ENCODE measurements at regions not wholly inside any gene's neighbourhood (a gene's known extent, or its start where the extent isn't known, plus 50 kb on each side); places are given as distances from the start of the nearest gene placed in this dataset.

DNA sequence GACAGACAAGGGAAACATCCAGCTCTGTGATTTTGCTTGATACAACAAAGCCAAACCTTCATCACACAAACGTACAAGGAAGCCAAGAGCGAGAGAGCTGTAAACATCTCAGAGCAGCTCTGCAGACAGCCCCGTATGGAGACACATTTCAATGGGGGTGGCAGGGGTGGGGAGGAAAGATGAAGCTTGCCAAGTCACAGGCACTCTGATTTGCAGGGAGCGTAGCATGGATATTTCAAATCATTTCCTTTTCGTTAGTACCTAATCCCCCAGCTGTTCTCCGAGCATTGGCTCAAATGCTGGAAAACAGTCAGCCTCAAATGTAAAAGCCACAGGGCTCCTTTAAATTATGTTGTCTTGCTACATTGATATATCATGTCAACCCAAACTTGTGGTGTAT lies 458.9 kb upstream of the CADM1 start:
- WGBS, 2 donors (ENCODE audit: low coverage in 1 of 2) = 11 to 12% methylated on average over 6 of the region's 6 CpGs
- no peak for ATAC-seq
- no peak overlapping the region for H3K4me3 ChIP-seq
- TF ChIP-seq POLR2AphosphoS5 (IDR thresholded peaks at IDR 0.05) = no peak
- no peak for TF ChIP-seq POLR2A (IDR thresholded peaks at IDR 0.05)
- no peak for TF ChIP-seq EP300 (IDR thresholded peaks at IDR 0.05)
- TF ChIP-seq CTCF (IDR thresholded peaks at IDR 0.05) = no peak
- H3K9me3 ChIP-seq = no peaks in the 10 kb centered on the region
- H3K36me3 ChIP-seq = no peaks in the 10 kb centered on the region
- peaks cover 31% of the 10 kb centered on the region for H3K27me3 ChIP-seq
- H3K4me1 ChIP-seq = peaks cover 0 to 16% (median 0%) of the 10 kb centered on the region in 3 donors
- no peak overlapping the region for H3K27ac ChIP-seq

GRCh38 chr11:115961159-115962003 lies 457.2 kb upstream of the CADM1 start:
- peaks cover 0 to 16% (median 0%) of the 10 kb centered on the region in 3 donors for H3K4me1 ChIP-seq
- no peak for ATAC-seq
- TF ChIP-seq POLR2AphosphoS5 (IDR thresholded peaks at IDR 0.05) (no peak), POLR2A (IDR thresholded peaks at IDR 0.05) (no peak), EP300 (IDR thresholded peaks at IDR 0.05) (no peak), CTCF (IDR thresholded peaks at IDR 0.05) (no peak)

GRCh38 chr11:115959081-115959486 lies 454.9 kb upstream of the CADM1 start:
- Histone ChIP-seq H3K27me3 (peaks cover 11% of the 10 kb centered on the region), H3K4me1 (peaks cover 0 to 16% (median 0%) of the 10 kb centered on the region in 3 donors), H3K9me3 (no peaks in the 10 kb centered on the region), H3K27ac (no peak overlapping the region), H3K36me3 (no peaks in the 10 kb centered on the region), H3K4me3 (no peak overlapping the region)
- TF ChIP-seq POLR2A (IDR thresholded peaks at IDR 0.05) (no peak), EP300 (IDR thresholded peaks at IDR 0.05) (no peak), POLR2AphosphoS5 (IDR thresholded peaks at IDR 0.05) (no peak), CTCF (IDR thresholded peaks at IDR 0.05) (no peak)
- no peak for ATAC-seq
- 44 to 72% methylated on average over 4 to 11 of the region's 23 CpGs for WGBS, 2 donors (ENCODE audit: low coverage in 1 of 2)

More at GRCh38 chr11:115961159-115962003, 457.2 kb upstream of the CADM1 start:
- no peak overlapping the region for H3K27ac ChIP-seq
- peaks cover 26% of the 10 kb centered on the region for H3K27me3 ChIP-seq
- no peaks in the 10 kb centered on the region for H3K36me3 ChIP-seq
- no peaks in the 10 kb centered on the region for H3K9me3 ChIP-seq
- 29 to 48% methylated on average over 6 to 11 of the region's 11 CpGs for WGBS, 2 donors (ENCODE audit: low coverage in 1 of 2)
- H3K4me3 ChIP-seq = no peak overlapping the region

DNA sequence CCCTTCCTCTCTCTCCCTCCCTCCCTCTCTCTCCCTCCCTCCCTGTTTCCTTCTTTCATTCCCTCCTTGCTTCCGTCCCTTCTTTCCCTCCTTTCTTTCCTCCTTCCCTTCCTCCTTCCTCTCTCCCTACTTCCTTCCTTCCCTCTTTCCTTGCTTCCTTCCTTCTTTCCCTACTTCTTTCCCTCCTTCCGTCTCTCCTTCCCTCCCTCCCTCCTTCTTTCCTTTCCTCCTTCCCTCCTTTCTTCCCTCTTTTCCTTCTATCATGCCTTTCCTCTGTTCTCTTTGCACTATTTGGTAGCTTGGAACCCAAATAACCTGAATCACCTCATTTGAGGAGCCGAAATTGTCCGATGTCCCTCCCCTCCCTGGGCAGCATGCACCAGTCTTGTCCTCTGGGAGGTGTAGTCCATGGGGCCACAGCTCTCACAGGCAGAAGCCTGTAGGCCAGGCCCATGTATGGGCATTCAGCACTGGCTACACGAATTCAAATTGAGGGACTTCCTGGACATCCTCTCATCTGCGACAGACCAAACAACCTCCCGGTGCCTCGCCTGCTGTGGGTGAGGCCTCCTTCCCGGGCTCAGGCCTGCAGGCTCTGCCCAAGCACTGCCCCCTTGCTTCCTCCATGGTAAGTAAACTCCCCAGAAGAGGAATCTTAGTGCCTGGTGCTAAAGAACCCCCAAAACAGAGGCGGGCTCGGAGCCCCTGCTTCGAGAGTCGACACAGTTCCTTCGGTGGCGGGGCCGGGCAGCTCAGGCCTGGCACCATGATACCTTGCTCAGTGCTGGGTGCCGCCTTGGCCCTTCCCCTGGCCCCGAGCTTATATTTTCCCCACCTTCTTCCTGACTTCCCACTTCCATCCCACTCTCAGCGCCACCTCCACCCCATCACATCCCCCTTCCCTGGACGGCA lies 454.1 kb upstream of the CADM1 start:
- 75 to 92% methylated on average over 2 to 10 of the region's 20 CpGs for WGBS, 2 donors (ENCODE audit: low coverage in 1 of 2)
- ATAC-seq = no peak
- Histone ChIP-seq H3K36me3 (no peaks in the 10 kb centered on the region), H3K27me3 (peaks cover 17% of the 10 kb centered on the region), H3K9me3 (no peaks in the 10 kb centered on the region), H3K27ac (no peak overlapping the region), H3K4me1 (peaks cover 0 to 14% (median 0%) of the 10 kb centered on the region in 3 donors), H3K4me3 (no peak overlapping the region)
- no peak for TF ChIP-seq POLR2AphosphoS5 (IDR thresholded peaks at IDR 0.05)
- no peak for TF ChIP-seq CTCF (IDR thresholded peaks at IDR 0.05)
- no peak for TF ChIP-seq EP300 (IDR thresholded peaks at IDR 0.05)
- no peak for TF ChIP-seq POLR2A (IDR thresholded peaks at IDR 0.05)

All from gastroesophageal sphincter (tissue), 4 donors.